MCF 10A (cell line): ENCODE measurements at regions not wholly inside any gene's neighbourhood (a gene's known extent, or its start where the extent isn't known, plus 50 kb on each side); places are given as distances from the start of the nearest gene placed in this dataset.

Source experiments
- BruUV-seq: library from RNA; stranded (reverse); fragments of 400-500 nt; replicated peaks from 2 replicates; lab custom pipeline; 2021; lab: Mats Ljungman, UMichigan
- CTCF ChIA-PET: fragments of 300-600 bp; sonication (Branson Sonifier 250); formaldehyde crosslinking; extraction: SDS; loops from one replicate; lab custom pipeline; 2021; ENCODE audit warnings: antibody characterized with exemption, inconsistent platforms; lab: Yijun Ruan, JAX
- POLR2A ChIA-PET: fragments of 300-600, 350-650 bp; sonication (Branson Sonifier 250); formaldehyde crosslinking; extraction: SDS; loops from one replicate; lab custom pipeline; 2020; ENCODE audit warnings: antibody characterized with exemption, inconsistent platforms; lab: Yijun Ruan, JAX
- DNase-seq: peaks from one replicate; pipeline ENCODE4 v3.0.0-alpha.2; 2018; ENCODE audit not compliant: unreplicated experiment
- H3K27ac Mint-ChIP-seq: one replicate; pipeline ENCODE4 v1.8.0; 2022; ENCODE audit warnings: mild to moderate bottlenecking, low read depth, mixed read lengths; ENCODE audit not compliant: unreplicated experiment
- H3K27me3 Mint-ChIP-seq: one replicate; pipeline ENCODE4 v1.8.0; 2022; ENCODE audit warnings: mixed read lengths; ENCODE audit not compliant: insufficient read depth, unreplicated experiment
- H3K36me3 Mint-ChIP-seq: one replicate; pipeline ENCODE4 v1.8.0; 2022; ENCODE audit warnings: mild to moderate bottlenecking, moderate library complexity, mixed read lengths; ENCODE audit not compliant: insufficient read depth, unreplicated experiment
- H3K4me1 Mint-ChIP-seq: one replicate; pipeline ENCODE4 v1.8.0; 2022; ENCODE audit warnings: mixed read lengths; ENCODE audit not compliant: insufficient read depth, unreplicated experiment
- H3K4me3 Mint-ChIP-seq: one replicate; pipeline ENCODE4 v1.8.0; 2022; ENCODE audit warnings: mild to moderate bottlenecking, moderate library complexity, mixed read lengths; ENCODE audit not compliant: unreplicated experiment
- H3K9me3 Mint-ChIP-seq: one replicate; pipeline ENCODE4 v1.8.0; 2022; ENCODE audit warnings: mixed read lengths; ENCODE audit not compliant: unreplicated experiment
- CTCF ChIP-seq: fragments of 200-600 bp; IDR thresholded peaks from one replicate; pipeline ENCODE4 v1.8.0; 2022; ENCODE audit warnings: antibody characterized with exemption, mild to moderate bottlenecking; ENCODE audit not compliant: unreplicated experiment
- intact Hi-C: fragments of 100-400 bp; cut with micrococcal nuclease; formaldehyde crosslinking; loops from 2 replicates; pipeline ENCODE4 v1.14.1; 2022

GRCh38 chr7:43034535-43035002 is 77.9 kb upstream of the HECW1 start:
- Mint-ChIP-seq H3K27ac (no peak overlapping the region), H3K9me3 (no peaks in the 10 kb centered on the region), H3K36me3 (no peaks in the 10 kb centered on the region)

GRCh38 chr7:43037531-43037930 is 74.9 kb upstream of the HECW1 start:
- H3K4me3 Mint-ChIP-seq, result no peak overlapping the region
- DNase-seq, result no peak
- no peak overlapping the region for H3K27ac Mint-ChIP-seq
- ChIA-PET CTCF (no interaction called here), POLR2A (no interaction called here)
- no peaks in the 10 kb centered on the region for H3K27me3 Mint-ChIP-seq
- no peaks in the 10 kb centered on the region for H3K9me3 Mint-ChIP-seq
- no peak for TF ChIP-seq CTCF
- intact Hi-C loops, result no loop called here
- H3K36me3 Mint-ChIP-seq, result no peaks in the 10 kb centered on the region
- H3K4me1 Mint-ChIP-seq, result no peaks in the 10 kb centered on the region
- BruUV-seq, result no TSS peak

More at GRCh38 chr7:43034535-43035002, 77.9 kb upstream of the HECW1 start:
- TF ChIP-seq CTCF, result no peak
- no peak for DNase-seq
- POLR2A ChIA-PET, result interaction anchor here (1.0 kb wide), 1 partner anchor 23 kb away, joined by 4 read pairs; no protein-coding TSS in a partner anchor
- no peak overlapping the region for H3K4me3 Mint-ChIP-seq
- peaks cover 15% of the 10 kb centered on the region for H3K27me3 Mint-ChIP-seq
- CTCF ChIA-PET, result no interaction called here
- intact Hi-C loops, result no loop called here
- H3K4me1 Mint-ChIP-seq, result no peaks in the 10 kb centered on the region
- BruUV-seq, result no TSS peak

GRCh38 chr7:43038254-43038653 is 74.2 kb upstream of the HECW1 start:
- ChIA-PET POLR2A (no interaction called here), CTCF (no interaction called here)
- intact Hi-C loops, result no loop called here
- Mint-ChIP-seq H3K4me1 (no peaks in the 10 kb centered on the region), H3K4me3 (no peak overlapping the region), H3K9me3 (no peaks in the 10 kb centered on the region), H3K27ac (no peak overlapping the region), H3K27me3 (no peaks in the 10 kb centered on the region), H3K36me3 (no peaks in the 10 kb centered on the region)
- no peak for TF ChIP-seq CTCF
- DNase-seq, result peak; percentile 22
- BruUV-seq, result no TSS peak

GRCh38 chr7:43039346-43039745 is 73.1 kb upstream of the HECW1 start:
- ChIA-PET POLR2A (no interaction called here), CTCF (interaction anchor here (0.5 to 0.6 kb wide), 2 partner anchors 9 to 485 kb away, joined by 3 read pairs; no protein-coding TSS in a partner anchor)
- no peak overlapping the region for H3K4me3 Mint-ChIP-seq
- no peaks in the 10 kb centered on the region for H3K9me3 Mint-ChIP-seq
- no peaks in the 10 kb centered on the region for H3K36me3 Mint-ChIP-seq
- no TSS peak for BruUV-seq
- intact Hi-C loops, result no loop called here
- TF ChIP-seq CTCF, result no peak
- H3K27ac Mint-ChIP-seq, result no peak overlapping the region
- no peaks in the 10 kb centered on the region for H3K4me1 Mint-ChIP-seq
- DNase-seq, result no peak
- H3K27me3 Mint-ChIP-seq, result no peaks in the 10 kb centered on the region
